Calu3 (cell line): ENCODE measurements at regions not wholly inside any gene's neighbourhood (a gene's known extent, or its start where the extent isn't known, plus 50 kb on each side); places are given as distances from the start of the nearest gene placed in this dataset.

ENCODE experiments used
- BruUV-seq: library from RNA; stranded (reverse); fragments of 400-500 nt; replicated peaks from 2 replicates; lab custom pipeline; 2021; lab: Mats Ljungman, UMichigan
- CTCF ChIA-PET: fragments of 300-600 bp; sonication (Branson Sonifier 250); formaldehyde crosslinking; loops from one replicate; lab custom pipeline; 2022; ENCODE audit warnings: antibody characterized with exemption; lab: Charles Lee
- DNase-seq: peaks from one replicate; pipeline ENCODE4 v3.0.0; 2022
- H3K27ac Mint-ChIP-seq: one replicate; pipeline ENCODE4 v1.8.0; 2022; ENCODE audit warnings: mixed read lengths; ENCODE audit not compliant: unreplicated experiment
- H3K27me3 Mint-ChIP-seq: one replicate; pipeline ENCODE4 v1.8.0; 2022; ENCODE audit warnings: mixed read lengths; ENCODE audit not compliant: unreplicated experiment
- H3K36me3 Mint-ChIP-seq: one replicate; pipeline ENCODE4 v1.8.0; 2022; ENCODE audit warnings: mild to moderate bottlenecking, moderate library complexity, mixed read lengths; ENCODE audit not compliant: insufficient read depth, unreplicated experiment
- H3K4me1 Mint-ChIP-seq: one replicate; pipeline ENCODE4 v1.8.0; 2022; ENCODE audit warnings: mild to moderate bottlenecking, low read depth, mixed read lengths; ENCODE audit not compliant: unreplicated experiment
- H3K4me3 Mint-ChIP-seq: one replicate; pipeline ENCODE4 v1.8.0; 2022; ENCODE audit warnings: mild to moderate bottlenecking, low read depth, moderate library complexity, mixed read lengths; ENCODE audit not compliant: unreplicated experiment
- H3K9me3 Mint-ChIP-seq: one replicate; pipeline ENCODE4 v1.8.0; 2022; ENCODE audit warnings: low read depth, mixed read lengths; ENCODE audit not compliant: unreplicated experiment
- CTCF ChIP-seq: fragments of 200-600 bp; IDR thresholded peaks from one replicate; pipeline ENCODE4 v1.8.0; 2022; ENCODE audit warnings: antibody characterized with exemption; ENCODE audit not compliant: unreplicated experiment
- intact Hi-C: fragments of 100-400 bp; cut with micrococcal nuclease; formaldehyde crosslinking; loops from one replicate; pipeline ENCODE4 v1.10.0; 2022; ENCODE audit not compliant: unreplicated experiment

GRCh38 chr1:221633841-221634409 lies 108.0 kb downstream of the DUSP10 start:
- no peaks in the 10 kb centered on the region for H3K9me3 Mint-ChIP-seq
- no peak overlapping the region for H3K4me3 Mint-ChIP-seq
- CTCF ChIA-PET: no interaction called here
- no peaks in the 10 kb centered on the region for H3K4me1 Mint-ChIP-seq
- no peak for DNase-seq
- H3K36me3 Mint-ChIP-seq: no peaks in the 10 kb centered on the region
- H3K27ac Mint-ChIP-seq: no peak overlapping the region
- intact Hi-C loops: no loop called here
- BruUV-seq: no TSS peak
- H3K27me3 Mint-ChIP-seq: no peaks in the 10 kb centered on the region
- TF ChIP-seq CTCF: no peak

GRCh38 chr1:221634606-221635005 lies 107.3 kb downstream of the DUSP10 start:
- H3K9me3 Mint-ChIP-seq: no peaks in the 10 kb centered on the region
- intact Hi-C loops: no loop called here
- CTCF ChIA-PET: no interaction called here

GRCh38 chr1:221635305-221635704 lies 106.6 kb downstream of the DUSP10 start:
- Mint-ChIP-seq H3K4me3 (no peak overlapping the region), H3K27ac (no peak overlapping the region), H3K4me1 (no peaks in the 10 kb centered on the region), H3K27me3 (no peaks in the 10 kb centered on the region), H3K36me3 (no peaks in the 10 kb centered on the region), H3K9me3 (no peaks in the 10 kb centered on the region)
- CTCF ChIA-PET: no interaction called here
- intact Hi-C loops: no loop called here
- no peak for TF ChIP-seq CTCF
- DNase-seq: no peak
- no TSS peak for BruUV-seq

More at GRCh38 chr1:221634606-221635005, 107.3 kb downstream of the DUSP10 start:
- H3K27me3 Mint-ChIP-seq: no peaks in the 10 kb centered on the region
- no peaks in the 10 kb centered on the region for H3K36me3 Mint-ChIP-seq
- DNase-seq: no peak
- TF ChIP-seq CTCF: no peak
- BruUV-seq: no TSS peak
- H3K4me3 Mint-ChIP-seq: no peak overlapping the region
- H3K27ac Mint-ChIP-seq: no peak overlapping the region
- H3K4me1 Mint-ChIP-seq: no peaks in the 10 kb centered on the region

GRCh38 chr1:221636096-221636495 lies 105.8 kb downstream of the DUSP10 start:
- H3K27me3 Mint-ChIP-seq: no peaks in the 10 kb centered on the region
- no peak overlapping the region for H3K4me3 Mint-ChIP-seq
- TF ChIP-seq CTCF: no peak
- BruUV-seq: no TSS peak
- H3K27ac Mint-ChIP-seq: no peak overlapping the region
- H3K4me1 Mint-ChIP-seq: no peaks in the 10 kb centered on the region
- intact Hi-C loops: no loop called here
- H3K9me3 Mint-ChIP-seq: no peaks in the 10 kb centered on the region
- no peak for DNase-seq
- no peaks in the 10 kb centered on the region for H3K36me3 Mint-ChIP-seq
- CTCF ChIA-PET: no interaction called here
